Uterus (tissue), 3 donors: ENCODE measurements at regions not wholly inside any gene's neighbourhood (a gene's known extent, or its start where the extent isn't known, plus 50 kb on each side); places are given as distances from the start of the nearest gene placed in this dataset.

Experiments used
- DNase-seq, 2 donors: peaks; one replicate each; pipeline ENCODE4 v3.0.0-alpha.2; 2019 to 2020
- H3K27ac ChIP-seq, 2 donors: fragments of 200-600 bp; sonication (generic); 1 replicate in 1 of 2; 2 replicates in 1 of 2; pipeline ENCODE4 v1.5.1; 2016 to 2018
- H3K27me3 ChIP-seq, 2 donors: fragments of 200-600 bp; sonication (generic); one replicate each; pipeline ENCODE4 v1.5.1; 2018 to 2019; ENCODE audit warnings: control low read depth in 1 of 2
- H3K36me3 ChIP-seq, 2 donors: fragments of 200-600 bp; sonication (generic); one replicate each; pipeline ENCODE4 v1.5.1; 2019; ENCODE audit warnings: control low read depth in 1 of 2
- H3K4me1 ChIP-seq, 2 donors: fragments of 200-600 bp; sonication (generic); one replicate each; pipeline ENCODE4 v1.5.1; 2018 to 2019; ENCODE audit warnings: control low read depth in 1 of 2
- H3K4me3 ChIP-seq, 2 donors: fragments of 200-600 bp; sonication (generic); 1 replicate in 1 of 2; 2 replicates in 1 of 2; pipeline ENCODE4 v1.5.1; 2018 to 2019; ENCODE audit warnings: mild to moderate bottlenecking in 1 of 2
- H3K9me3 ChIP-seq, 2 donors: fragments of 200-600 bp; sonication (generic); one replicate each; pipeline ENCODE4 v1.5.1; 2019; ENCODE audit warnings: control low read depth in 1 of 2
- CTCF ChIP-seq, 4 experiments: fragments of 200-600 bp in 2 of 4; fragments of 450-650 bp in 2 of 4; sonication (generic) in 2 of 4; IDR thresholded peaks; one replicate each; pipeline ENCODE4 v1.5.1; 2016 to 2019; ENCODE audit warnings: antibody characterized with exemption in 4 of 4, mild to moderate bottlenecking in 2 of 4, moderate library complexity in 1 of 4
- POLR2A ChIP-seq, 2 donors: fragments of 450-650 bp; IDR thresholded peaks; one replicate each; pipeline ENCODE4 v1.6.1; 2016; ENCODE audit warnings: antibody characterized with exemption in 2 of 2, mild to moderate bottlenecking in 1 of 2, moderate library complexity in 1 of 2
- intact Hi-C: fragments of 100-400 bp; cut with DNase I; formaldehyde crosslinking; loops from one replicate; pipeline ENCODE4 v1.15.1; 2023; ENCODE audit warnings: low total_unique reads
- donor health status: DM: yes; HTN: yes; CAD: no.

- intact Hi-C loops: no loop called here
- H3K9me3 ChIP-seq: no peaks in the 10 kb centered on the region
- no peaks in the 10 kb centered on the region for H3K27me3 ChIP-seq
- TF ChIP-seq CTCF (IDR thresholded peaks at IDR 0.05) (no peak), POLR2A (IDR thresholded peaks at IDR 0.05) (no peak)
- DNase-seq: no peak
- no peaks in the 10 kb centered on the region for H3K4me1 ChIP-seq
- no peaks in the 10 kb centered on the region for H3K36me3 ChIP-seq
- peak overlapping the region; percentile 17 to 21 for H3K4me3 ChIP-seq
- peak overlapping the region; percentile 40 to 49 for H3K27ac ChIP-seq
Observed at GRCh38 chr3:150220799-150221198, 187.3 kb upstream of the TSC22D2 start.

DNA sequence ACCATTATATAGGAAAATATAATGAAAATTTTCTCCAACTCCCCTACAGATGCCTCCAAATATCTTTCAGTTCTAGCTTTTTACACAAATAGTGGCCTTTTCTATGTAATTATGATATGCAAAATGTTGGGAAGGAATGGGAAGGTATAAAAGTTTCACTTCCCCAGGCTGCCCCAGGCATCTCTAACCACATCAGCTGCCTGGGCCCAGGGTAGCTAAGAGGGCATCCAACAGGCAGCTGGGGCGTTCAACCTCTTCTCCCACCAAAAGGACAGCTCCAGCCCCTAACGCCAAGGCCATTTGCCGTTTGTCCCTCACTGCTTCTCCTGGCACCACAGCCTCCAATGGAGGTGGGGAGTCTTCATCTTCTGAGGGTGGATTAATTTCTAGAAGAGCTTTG lies 188.1 kb upstream of the TSC22D2 start:
- intact Hi-C loops: no loop called here
- Histone ChIP-seq H3K9me3 (no peaks in the 10 kb centered on the region), H3K4me1 (no peaks in the 10 kb centered on the region), H3K27me3 (no peaks in the 10 kb centered on the region), H3K36me3 (no peaks in the 10 kb centered on the region), H3K4me3 (no peak overlapping the region), H3K27ac (no peak overlapping the region)
- DNase-seq: no peak
- TF ChIP-seq POLR2A (IDR thresholded peaks at IDR 0.05) (no peak), CTCF (IDR thresholded peaks at IDR 0.05) (no peak)

GRCh38 chr3:150218841-150219240 lies 189.3 kb upstream of the TSC22D2 start:
- intact Hi-C loops: no loop called here
- no peak for TF ChIP-seq CTCF (IDR thresholded peaks at IDR 0.05)
- no peak for TF ChIP-seq POLR2A (IDR thresholded peaks at IDR 0.05)
- H3K27ac ChIP-seq: no peak overlapping the region
- no peaks in the 10 kb centered on the region for H3K9me3 ChIP-seq
- H3K36me3 ChIP-seq: no peaks in the 10 kb centered on the region
- H3K4me1 ChIP-seq: no peaks in the 10 kb centered on the region
- no peak overlapping the region for H3K4me3 ChIP-seq
- DNase-seq: no peak
- H3K27me3 ChIP-seq: no peaks in the 10 kb centered on the region

DNA sequence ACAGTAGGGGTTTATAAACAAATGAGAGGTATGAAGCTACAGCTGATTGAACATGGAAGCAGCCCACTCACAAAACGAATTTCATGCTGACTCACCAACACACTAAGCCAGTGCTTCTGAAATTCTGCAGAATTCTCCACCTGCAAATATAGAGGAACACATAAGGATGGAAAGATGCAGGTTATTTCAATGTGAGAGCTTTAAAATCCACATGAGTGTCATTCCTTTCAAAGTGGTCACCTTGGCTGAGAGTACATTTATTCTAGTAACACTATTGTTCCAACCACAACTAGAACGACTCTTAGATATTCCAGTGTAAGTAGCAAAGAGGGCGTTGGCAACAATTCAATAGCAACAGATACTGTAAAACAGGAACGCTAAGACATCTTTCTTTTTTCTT lies 189.9 kb upstream of the TSC22D2 start:
- no peaks in the 10 kb centered on the region for H3K36me3 ChIP-seq
- intact Hi-C loops: no loop called here
- no peaks in the 10 kb centered on the region for H3K4me1 ChIP-seq
- no peak for DNase-seq
- TF ChIP-seq POLR2A (IDR thresholded peaks at IDR 0.05) (no peak), CTCF (IDR thresholded peaks at IDR 0.05) (no peak)
- H3K9me3 ChIP-seq: no peaks in the 10 kb centered on the region
- H3K27ac ChIP-seq: no peak overlapping the region
- H3K4me3 ChIP-seq: no peak overlapping the region
- H3K27me3 ChIP-seq: no peaks in the 10 kb centered on the region

DNA sequence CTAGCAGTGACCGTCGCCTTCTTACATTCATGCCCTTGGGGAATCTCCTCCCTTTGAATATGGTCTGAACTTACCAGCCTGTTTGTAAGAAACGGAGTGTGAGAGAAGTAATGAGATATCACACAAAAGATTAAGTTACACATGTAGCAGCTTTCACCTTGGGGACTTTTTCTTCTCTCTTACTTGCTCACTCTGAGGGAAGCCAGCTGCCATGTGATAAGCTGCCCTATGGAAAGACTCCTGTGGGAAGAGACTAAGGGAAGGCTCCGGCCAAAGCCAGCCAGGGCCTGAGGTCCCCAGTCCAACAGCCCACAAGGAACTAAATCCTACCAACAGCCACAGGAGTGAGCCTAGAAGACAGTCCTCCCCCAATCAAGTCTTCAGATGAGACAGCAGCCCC lies 190.4 kb upstream of the TSC22D2 start:
- no peaks in the 10 kb centered on the region for H3K4me1 ChIP-seq
- no peak overlapping the region for H3K27ac ChIP-seq
- intact Hi-C loops: no loop called here
- no peak overlapping the region for H3K4me3 ChIP-seq
- no peaks in the 10 kb centered on the region for H3K27me3 ChIP-seq
- TF ChIP-seq POLR2A (IDR thresholded peaks at IDR 0.05): no peak
- no peak for TF ChIP-seq CTCF (IDR thresholded peaks at IDR 0.05)
- no peaks in the 10 kb centered on the region for H3K36me3 ChIP-seq
- no peaks in the 10 kb centered on the region for H3K9me3 ChIP-seq
- no peak for DNase-seq
